HT-29 (cell line): ENCODE measurements at regions not wholly inside any gene's neighbourhood (a gene's known extent, or its start where the extent isn't known, plus 50 kb on each side); places are given as distances from the start of the nearest gene placed in this dataset.
"Not testable (repeated sequence)": the region's sequence is repeated elsewhere in the genome, so short reads cannot be mapped to it uniquely, and the experiment has no call there.

Experiments used
- DNase-seq: peaks from one replicate; pipeline ENCODE4 v3.0.0-alpha.2; 2015; ENCODE audit warnings: low spot score

DNA sequence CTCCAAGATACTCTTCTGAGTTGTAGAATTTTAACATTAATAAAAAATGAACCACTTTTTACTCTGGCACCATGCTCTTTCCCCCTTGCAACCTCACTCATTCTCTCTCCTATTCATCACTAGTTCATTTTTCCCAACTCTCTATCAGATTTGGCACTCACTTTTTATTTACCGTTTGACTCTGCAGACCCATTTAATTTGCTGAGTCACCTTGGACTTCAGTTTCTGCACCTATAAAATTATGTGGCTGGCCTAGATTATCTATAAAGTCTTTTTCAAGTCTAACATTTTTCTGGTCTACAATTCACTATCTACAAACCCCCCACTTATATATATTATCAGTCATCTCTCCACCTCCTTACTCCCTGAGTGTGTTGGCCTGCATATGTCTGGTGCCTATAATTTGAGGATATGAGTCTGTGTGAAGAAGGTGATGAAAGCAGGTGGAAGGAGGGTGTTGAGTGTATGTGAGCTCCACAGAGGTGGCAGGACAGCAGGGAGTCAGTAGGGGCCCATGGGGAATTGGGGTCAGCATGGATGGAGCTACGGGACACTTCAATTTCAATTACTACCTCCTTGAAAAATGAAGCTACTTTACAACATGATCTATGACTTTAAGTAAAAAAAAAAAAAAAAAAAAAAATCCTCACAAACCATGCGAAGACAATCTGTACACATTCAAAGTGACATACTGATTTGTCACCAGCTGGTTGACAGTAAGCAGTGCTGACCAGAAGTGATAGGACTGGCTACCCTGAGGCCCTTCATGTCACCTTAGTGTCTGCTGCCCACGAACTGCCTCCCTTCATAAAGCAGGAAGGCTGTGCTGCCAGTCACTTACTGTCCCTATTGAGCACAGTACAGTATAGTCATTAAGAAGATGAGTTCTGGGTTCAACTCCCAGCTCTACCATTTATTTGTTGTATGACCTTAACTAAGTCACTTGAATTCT lies 334.2 kb upstream of the IL12A start:
- peak; percentile 10 for DNase-seq

DNA sequence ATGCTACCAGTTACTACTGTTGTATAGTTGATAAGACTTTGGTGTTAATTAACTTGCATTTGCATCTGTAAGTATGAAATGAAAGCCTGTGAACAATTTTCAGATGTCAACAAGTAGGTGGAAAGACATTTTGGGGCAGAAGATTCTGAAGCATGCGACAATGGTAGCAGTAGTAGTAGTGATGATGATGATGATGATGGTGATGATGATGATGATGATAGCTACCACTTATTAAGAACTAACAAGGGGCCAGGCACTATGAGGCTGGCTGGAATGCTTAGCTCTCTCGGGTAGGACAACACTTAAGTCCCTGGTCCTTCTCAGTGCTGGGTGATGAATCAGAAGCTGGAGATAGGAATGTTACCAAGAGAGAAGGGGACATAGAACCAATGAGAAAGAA lies 333.4 kb upstream of the IL12A start:
- no peak for DNase-seq

DNA sequence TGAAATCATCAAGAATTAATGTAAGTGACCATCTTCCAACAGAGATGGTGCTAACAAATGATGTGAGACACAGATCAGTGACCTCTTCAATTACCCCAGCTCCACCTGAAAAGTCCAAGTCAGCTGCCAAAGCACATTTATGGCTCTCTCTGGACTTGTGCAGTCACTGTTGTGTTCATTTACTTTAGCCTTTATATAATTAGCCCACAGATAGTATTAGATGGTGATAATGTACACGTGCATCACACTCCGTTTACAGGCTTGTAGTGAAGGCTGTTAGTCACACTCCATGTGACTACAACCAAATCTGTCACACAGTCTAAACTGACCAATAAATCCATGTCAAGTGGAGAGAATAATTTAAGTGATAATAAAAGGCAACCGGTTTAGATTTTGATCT lies 331.5 kb upstream of the IL12A start:
- DNase-seq: no peak

DNA sequence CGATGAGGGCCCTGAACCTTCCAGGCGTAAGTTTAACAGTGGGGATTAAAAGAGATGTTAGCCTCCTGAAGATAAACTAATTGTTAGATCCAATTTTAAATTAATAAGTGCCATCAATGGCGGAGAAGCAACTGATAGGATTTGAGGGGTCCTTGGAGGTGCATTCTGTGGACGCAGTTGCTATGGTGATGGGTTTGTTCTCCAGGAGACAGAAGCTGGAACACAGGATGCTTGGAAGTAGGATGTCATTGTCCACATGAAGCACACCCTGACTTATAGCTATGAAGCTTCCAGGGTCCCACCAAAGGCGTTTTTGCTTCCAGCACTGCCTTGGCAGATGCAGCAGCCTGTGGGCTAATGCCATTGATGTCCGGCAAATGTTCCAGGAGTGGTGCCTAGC lies 331.0 kb upstream of the IL12A start:
- DNase-seq: no peak

DNA sequence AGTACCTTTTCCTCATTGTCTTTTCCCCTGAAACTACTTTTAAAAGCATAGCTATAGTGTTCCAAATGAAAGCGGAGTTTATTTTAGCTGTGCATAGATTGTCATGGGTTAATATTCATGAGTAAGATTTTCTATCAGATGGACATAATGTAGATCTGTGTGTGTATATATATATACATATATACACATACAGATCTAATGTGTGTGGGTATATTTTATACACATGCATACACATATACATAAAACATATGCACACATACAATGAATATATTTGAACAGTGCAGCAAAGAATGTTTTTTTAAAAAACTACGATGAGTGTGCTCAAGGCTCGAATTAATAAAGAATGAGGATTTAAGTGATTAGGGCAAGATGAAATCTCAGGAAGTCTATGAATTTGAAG lies 328.3 kb upstream of the IL12A start:
- DNase-seq: no peak

DNA sequence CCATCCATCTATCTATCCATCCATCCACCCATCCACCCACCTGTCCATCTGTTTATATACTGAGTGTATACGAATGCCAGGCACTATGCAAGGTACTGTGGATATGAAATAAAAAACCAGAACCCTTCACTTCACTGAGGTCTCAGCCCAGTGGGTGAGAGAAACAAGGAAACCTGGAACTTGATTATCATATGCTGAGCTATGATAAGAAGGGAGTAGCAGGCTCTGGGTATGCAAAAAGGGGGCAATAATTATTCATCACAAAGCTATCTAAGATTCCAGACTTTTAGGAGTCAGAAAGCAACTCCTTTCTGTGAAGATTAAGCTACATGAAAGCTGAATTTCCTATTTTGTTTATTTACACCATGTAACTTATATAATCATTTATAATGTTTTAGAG lies 327.7 kb upstream of the IL12A start:
- DNase-seq: no peak

DNA sequence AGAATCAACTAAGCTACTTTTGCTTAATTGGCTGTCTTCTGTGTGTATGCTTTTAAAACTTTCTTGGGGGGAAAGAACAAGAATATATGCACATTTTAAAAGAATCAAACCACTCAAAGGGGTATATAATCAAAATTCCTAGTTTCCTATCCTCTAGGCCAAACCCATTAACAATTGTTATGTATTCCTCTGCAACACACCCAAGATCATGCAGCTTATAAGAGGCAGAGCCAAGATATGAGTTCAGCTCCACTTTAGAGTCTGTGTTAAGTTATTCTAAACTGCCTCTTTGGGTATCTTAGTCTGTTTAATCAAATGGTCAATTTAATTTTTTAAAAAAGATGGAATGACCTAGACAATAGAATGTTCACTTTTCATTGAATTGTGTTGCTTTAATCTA lies 326.1 kb upstream of the IL12A start:
- DNase-seq: no peak

DNA sequence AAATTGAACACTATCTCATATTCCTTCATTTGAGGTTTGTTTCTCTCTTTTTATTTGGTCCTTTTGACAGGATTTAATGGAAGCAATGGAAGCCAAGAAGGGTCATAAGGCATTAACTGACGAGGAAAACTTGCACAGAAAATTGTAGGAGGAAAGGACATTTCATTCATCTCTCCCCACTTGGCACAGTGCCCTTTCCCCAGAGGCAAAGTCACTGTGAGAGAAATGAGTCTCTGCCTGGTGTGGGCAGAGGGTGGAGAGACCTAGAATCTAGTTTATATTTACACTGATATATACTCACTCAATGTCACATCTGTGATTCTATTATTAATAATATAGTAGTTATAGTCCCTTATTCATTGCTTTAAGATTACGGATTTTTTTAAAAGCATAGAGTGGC lies 324.6 kb upstream of the IL12A start:
- DNase-seq: no peak

DNA sequence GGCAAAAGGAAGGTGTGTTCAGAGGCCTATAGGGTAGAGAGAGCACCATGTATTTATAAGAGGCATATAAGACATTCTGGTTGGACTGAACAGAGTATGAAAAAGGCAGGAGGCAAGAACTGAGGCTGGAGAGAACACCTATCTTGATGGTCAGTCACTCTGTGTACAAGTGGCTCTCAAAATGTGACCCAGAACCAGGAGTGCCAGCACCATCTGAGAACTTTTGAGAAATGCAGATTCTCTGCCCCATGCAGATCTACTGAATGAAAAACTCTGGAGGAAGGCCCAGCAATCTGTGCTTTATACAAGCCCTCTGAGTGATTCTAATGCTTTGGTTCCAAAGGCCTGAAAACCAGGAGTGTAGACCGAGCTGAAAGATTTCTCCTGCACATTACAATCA lies 324.0 kb upstream of the IL12A start:
- DNase-seq: no peak

DNA sequence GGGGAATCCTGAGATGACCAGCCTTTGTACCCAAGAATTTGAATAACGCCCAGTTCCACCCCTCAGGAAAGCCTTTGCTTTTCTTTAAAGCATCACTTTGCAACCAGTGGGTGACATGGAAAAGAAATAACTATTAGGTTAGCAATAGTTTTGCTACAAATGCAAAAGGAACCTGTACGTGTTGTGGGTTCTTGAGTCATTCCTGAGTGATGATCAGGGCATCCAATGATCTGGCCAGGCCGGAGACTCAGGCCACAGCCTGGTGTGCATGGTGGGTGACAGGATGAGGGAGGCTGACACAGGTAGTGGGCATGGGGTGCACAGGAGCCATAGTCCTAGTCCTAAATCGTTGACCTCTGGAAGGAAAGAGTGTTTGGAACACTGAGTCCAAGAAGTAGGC lies 321.4 kb upstream of the IL12A start:
- DNase-seq: no peak

DNA sequence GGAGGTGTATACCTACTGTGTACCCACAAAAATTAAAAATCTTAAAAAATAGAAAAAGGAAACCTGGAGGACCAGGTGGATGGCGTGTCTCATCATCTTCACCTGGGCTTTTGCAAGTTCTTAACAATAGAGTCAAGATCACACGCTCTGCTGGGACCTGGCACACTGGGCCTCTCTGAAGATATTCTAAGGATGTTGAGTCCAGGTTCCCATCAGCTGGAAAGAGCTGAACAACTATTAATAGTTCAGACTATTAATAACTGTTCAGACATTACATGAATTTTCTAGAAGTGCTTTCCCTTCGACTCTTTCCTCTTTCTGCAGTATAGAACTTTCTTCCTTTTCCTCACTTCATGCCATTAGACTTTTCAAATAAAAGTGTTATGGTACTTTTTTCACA lies 320.2 kb upstream of the IL12A start:
- DNase-seq: no peak

DNA sequence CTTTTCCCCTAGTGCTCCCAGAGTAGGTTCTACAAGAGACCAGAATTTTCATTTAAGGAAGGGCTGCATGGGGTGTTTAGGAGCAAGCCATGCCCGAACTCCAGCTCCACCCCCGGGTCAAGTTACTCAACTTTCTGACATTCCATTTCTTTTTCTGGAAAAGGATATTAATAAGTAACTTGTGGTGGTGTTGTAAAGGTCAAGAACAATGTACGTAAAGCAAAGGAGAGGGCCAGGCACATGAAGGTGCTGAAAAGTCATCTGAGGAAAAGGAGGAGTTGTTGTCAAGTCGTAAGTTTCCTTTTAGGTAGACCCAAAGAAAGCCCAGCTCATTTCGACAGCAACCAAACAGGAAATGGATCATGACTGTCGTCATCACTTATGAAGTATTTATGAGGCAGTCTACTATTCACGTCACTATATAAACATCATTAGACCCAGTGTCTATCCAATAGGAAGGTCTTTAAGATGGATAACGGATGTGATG lies 319.6 kb upstream of the IL12A start:
- DNase-seq: peak; percentile 62

DNA sequence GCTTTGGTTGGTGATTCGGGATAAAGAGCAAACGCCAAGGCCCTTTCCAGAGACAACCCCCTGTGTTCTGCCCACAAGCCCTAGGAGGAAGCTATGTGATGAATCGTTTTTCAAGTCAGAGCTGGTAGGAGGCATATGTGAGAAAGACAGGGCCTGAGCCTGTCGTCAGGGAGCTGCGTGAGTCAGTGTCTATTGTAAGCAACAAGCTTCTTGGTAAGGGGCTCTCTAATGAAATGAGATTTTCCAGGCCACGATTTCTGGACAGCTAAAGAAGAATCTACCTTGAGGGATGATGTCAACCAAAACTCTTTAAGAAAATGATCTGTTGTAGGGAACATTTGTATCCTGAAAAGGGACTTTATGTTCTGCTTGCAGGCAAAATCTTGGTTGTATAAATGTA lies 318.9 kb upstream of the IL12A start:
- peak; percentile 3 for DNase-seq

DNA sequence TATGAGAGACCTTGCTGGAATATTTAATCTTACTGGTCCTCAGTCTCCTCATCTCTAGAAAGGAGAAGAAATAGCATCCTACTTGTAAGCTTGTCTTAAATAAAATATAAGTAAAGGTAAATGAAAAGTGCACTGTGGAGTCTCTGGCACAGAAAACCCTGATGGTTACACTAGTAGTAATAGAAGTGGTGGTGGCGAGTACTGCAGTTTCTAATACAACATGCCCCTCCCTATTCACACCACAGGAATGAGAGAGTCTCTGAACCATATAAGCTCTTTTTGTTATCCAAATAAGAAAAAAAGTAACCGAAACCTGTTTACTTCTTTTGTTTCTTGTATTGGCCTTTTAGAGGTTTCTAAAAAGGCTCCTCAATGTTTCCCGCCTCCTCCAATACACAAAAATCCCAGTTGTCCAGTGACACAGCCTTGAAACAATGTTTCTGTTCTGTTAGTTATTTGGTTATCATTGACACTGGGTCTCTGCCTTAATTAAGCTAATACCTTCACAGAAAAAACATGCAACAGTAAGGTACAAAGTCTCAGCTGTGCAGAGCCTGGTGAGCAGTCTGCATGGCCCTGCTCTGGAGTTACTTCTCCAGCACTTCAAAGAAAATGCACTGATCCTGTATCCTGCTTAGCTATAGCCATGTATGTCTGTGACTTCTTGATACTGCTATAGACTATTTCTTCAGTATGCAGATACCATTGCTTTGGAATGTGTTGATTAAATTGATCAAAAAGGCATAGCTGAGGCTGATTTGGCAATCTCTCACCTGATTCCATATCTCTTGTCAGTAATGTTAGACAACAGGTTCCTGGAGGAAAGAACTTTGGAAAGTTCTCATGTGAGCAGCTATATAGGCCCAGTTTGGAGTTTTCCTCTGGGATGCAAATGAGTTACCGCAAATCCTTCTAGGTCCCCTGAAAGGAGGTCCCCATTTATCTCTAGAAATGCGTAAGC lies 315.6 kb upstream of the IL12A start:
- peak; percentile 21 for DNase-seq

DNA sequence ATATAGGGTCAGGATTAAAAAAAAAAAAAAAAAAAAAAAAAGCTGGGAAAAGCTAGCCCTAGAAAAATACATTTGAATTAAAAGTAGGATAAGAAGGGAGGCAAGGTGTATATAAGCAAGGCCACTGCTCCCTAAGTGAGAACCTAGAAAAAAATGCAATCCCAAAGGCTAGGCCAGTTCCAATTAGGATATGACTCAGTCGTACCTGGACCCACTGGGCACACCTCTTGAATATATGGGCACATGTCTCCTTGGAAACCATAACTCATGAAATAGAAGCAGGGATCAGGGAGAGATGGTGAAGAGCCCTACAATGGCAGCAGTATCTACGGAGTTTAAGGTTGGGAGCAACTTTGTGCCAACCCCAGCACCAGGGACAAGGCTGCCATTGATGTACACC lies 314.1 kb upstream of the IL12A start:
- DNase-seq: no peak

DNA sequence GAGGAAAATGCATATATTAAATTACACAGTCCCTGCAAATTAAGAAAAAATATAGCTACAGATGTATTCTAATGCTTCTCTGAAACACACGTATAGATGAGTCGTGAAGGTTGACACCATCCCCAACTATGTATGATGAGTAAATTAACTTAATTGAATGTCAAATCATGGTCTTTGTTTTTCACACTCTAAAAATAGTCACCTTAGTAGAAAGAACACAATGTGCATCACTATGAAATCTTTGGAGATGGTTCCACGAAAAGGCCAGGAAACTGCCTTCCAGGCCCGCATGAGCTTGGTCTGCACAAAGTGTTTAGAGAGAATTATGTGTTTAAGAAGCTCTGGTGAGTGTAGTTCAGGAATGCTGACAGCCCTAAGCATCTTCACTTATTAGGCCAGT lies 313.4 kb upstream of the IL12A start:
- no peak for DNase-seq

DNA sequence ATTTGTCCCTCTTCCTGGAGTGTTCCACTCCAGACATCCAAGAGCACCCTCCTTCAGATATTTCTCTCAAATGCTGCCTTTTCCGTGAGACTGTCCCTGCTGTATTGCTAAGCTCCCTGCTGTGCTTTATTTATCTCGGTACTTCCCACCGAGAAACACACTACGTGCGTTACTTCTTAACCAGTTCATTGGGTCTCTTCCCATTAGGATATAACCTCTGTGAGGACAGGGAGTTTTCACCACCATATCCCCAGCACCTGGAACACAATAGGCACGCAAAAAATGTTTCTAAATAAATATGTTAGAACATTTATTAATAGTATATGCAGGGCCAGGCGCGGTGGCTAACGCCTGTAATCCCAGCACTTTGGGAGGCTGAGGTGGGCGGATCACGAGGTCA lies 308.7 kb upstream of the IL12A start:
- no peak for DNase-seq

DNA sequence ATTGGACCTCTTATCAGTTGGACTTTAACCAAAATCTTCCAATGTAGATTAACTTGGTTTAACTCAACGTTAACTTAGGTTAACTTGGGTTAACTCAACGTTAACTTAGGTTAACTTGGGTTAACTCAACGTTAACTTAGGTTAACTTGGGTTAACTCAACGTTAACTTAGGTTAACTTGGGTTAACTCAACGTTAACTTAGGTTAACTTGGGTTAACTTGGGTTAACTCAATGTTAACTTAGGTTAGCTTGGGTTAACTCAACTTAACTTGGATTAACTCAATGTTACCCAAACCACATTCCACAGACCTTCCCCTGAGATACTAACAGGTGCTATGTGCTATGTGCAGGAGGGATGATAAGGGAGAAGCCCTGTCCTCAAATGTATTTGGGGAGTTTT lies 306.9 kb upstream of the IL12A start:
- not testable (repeated sequence) for DNase-seq

DNA sequence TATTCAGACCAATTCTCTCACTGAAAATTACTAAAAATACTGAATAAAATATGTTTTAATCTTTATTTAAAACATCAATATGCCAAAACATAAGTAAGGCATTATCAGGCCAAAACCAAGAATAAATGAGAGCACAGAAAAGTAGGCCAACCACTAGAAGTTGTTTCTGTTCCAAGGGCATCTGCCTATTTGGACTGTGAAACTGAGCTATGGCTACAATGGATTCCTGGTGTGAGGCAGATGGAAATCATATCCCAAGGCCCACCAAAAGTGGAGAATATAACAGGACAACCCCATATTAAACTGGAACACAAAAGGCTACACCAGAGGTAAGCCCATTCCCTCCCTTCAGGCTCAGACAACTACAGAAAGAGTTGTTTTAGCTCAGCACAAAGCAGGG lies 302.8 kb upstream of the IL12A start:
- no peak for DNase-seq

DNA sequence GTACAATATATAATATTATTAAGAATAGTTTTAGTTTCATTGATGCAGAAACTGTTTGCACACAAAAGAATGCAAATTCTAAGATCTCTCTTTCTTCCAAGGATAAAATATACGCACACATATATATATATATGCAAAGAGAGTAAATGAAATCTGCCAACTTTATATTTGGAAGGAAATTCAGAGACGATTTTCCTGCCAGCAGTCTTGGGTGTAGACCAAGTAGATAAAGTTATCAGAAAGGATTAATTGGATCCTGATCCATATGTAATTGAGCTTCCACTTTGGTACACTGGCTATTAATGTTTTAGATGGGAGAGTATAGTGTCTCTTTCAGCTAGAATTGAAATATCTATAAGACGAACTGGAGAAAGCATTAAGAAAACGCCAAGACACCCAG lies 295.4 kb upstream of the IL12A start:
- DNase-seq: no peak

DNA sequence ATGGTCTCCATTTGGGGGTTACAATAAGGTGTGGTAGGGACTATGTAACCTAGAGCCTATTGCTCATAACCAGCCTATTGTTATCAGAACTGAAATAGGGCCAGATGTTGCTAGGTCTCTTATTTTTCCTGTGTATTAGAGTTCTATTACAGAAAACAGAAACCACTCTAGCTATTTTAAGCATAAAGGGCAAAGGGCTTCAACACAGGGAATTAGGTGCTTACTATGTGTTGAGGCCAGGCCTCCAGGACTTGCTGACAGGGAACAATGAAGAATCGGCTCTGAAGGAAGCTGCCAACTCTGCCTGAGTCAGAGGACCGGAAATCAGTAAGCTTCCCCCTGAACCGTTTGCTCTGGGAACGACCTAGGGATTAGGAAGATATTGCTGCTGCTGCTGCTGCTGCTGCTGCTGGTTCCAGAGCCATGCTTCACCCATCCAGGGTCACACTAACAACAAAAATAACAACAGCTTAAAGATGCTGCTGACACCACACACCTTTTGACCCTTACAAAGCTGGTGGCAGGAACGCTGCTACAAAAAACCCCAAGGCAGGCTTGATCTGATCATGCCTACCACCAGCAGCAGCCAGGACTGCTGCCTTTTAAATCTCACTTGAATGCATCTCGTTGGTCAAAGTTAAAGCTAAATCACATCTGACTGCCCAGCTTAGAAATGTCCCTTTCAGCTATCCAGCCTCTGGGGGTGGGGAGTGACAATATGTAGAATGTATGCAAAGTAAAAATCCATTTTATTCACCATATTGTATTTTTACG lies 276.9 kb upstream of the IL12A start:
- no peak for DNase-seq

DNA sequence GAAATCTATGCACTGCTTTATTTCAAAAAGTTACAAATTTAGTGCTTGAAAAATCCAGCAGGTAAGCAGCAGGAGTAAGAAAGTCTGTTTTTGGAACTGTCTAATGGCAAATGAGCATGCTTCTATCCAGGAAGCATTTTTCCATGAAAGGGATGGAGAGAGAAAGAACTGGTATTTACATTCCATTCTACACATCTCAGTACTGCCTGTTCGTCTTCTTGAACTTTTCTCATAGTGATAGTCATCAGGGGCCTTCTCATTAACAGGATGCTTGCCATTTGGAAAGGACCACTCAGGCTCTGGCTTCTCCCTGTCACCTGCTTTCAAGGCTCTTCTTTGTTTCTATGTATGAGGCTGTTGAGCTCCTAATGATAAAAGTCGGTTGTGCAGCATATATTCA lies 267.3 kb upstream of the IL12A start:
- no peak for DNase-seq
